Stomach (tissue), 8 donors: ENCODE measurements at regions not wholly inside any gene's neighbourhood (a gene's known extent, or its start where the extent isn't known, plus 50 kb on each side); places are given as distances from the start of the nearest gene placed in this dataset.
A peak's percentile ranks its signal among the peaks of the same experiment; 100 is the strongest.

Experiments used
- DNase-seq, 2 donors: peaks; one replicate each; pipeline versions ENCODE4 v3.0.0 to v3.0.0-alpha.2; 2013 to 2019
- H3K27ac ChIP-seq, 5 donors: fragments of 200-600 bp in 4 of 5; sonication (generic) in 4 of 5; one replicate each; pipeline ENCODE4 v1.5.1; 2013 to 2019; ENCODE audit warnings: mild to moderate bottlenecking in 1 of 5, moderate library complexity in 1 of 5
- H3K27me3 ChIP-seq, 3 donors: fragments of 200-600 bp; sonication (generic); one replicate each; pipeline ENCODE4 v1.5.1; 2017 to 2019; ENCODE audit warnings: mixed run types in 1 of 3
- H3K36me3 ChIP-seq, 4 donors: fragments of 200-600 bp; sonication (generic); 1 replicate in 3 of 4; 2 replicates in 1 of 4; pipeline ENCODE4 v1.5.1; 2016 to 2019
- H3K4me1 ChIP-seq, 4 donors: fragments of 200-600 bp; sonication (generic); one replicate each; pipeline ENCODE4 v1.5.1; 2016 to 2019
- H3K4me3 ChIP-seq, 4 donors: fragments of 200-600 bp; sonication (generic) in 3 of 4; one replicate each; pipeline ENCODE4 v1.5.1; 2016 to 2019; ENCODE audit warnings: mild to moderate bottlenecking in 1 of 4
- H3K9me3 ChIP-seq, 4 donors: fragments of 200-600 bp; sonication (generic); one replicate each; pipeline ENCODE4 v1.5.1; 2016 to 2019
- CTCF ChIP-seq, 7 experiments: fragments of 450-650 bp in 4 of 7; fragments of 200-600 bp in 3 of 7; sonication (generic) in 3 of 7; IDR thresholded peaks; one replicate each; pipeline ENCODE4 v1.5.1; 2016 to 2019; ENCODE audit warnings: antibody characterized with exemption in 7 of 7, control low read depth in 2 of 7, mild to moderate bottlenecking in 1 of 7
- EP300 ChIP-seq: sonication (generic); formaldehyde crosslinking; IDR thresholded peaks from one replicate; pipeline ENCODE4 v1.6.1; 2017; ENCODE audit warnings: antibody characterized with exemption
- POLR2A ChIP-seq, 4 donors: fragments of 450-650 bp; IDR thresholded peaks; one replicate each; pipeline ENCODE4 v1.6.1; 2016; ENCODE audit warnings: antibody characterized with exemption in 4 of 4, control low read depth in 2 of 4, mild to moderate bottlenecking in 1 of 4, moderate library complexity in 1 of 4
- POLR2AphosphoS5 ChIP-seq, 3 donors: sonication (generic); formaldehyde crosslinking; IDR thresholded peaks; one replicate each; pipeline ENCODE4 v1.6.1; 2016; ENCODE audit warnings: antibody characterized with exemption in 3 of 3
- WGBS, 5 donors: extraction: QIAGEN DNeasy Blood & Tissue Kit in 3 of 5; methylation state at CpG; one replicate each; pipeline versions ENCODE4 v1.1.5 to v1.1.7; 2013 to 2018; 5-methylcytosine and 5-hydroxymethylcytosine counted together
- intact Hi-C: fragments of 100-400 bp; cut with DNase I; formaldehyde crosslinking; loops from one replicate; pipeline ENCODE4 v1.15.1; 2023; ENCODE audit warnings: low total_unique reads
- donor health status: healthy with polysubstance abuse.
- donor health status: Bipolar disorder and iron deficiency.
- donor health status: healthy.

- Histone ChIP-seq H3K36me3 (no peaks in the 10 kb centered on the region), H3K27me3 (no peaks in the 10 kb centered on the region), H3K4me3 (no peak overlapping the region), H3K9me3 (no peaks in the 10 kb centered on the region), H3K4me1 (peaks cover 29 to 51% (median 32%) of the 10 kb centered on the region in 4 donors), H3K27ac (no peak overlapping the region)
- intact Hi-C loops = no loop called here
- TF ChIP-seq POLR2A (IDR thresholded peaks at IDR 0.05) (no peak), CTCF (IDR thresholded peaks at IDR 0.05) (no peak), POLR2AphosphoS5 (IDR thresholded peaks at IDR 0.05) (no peak), EP300 (no peak)
- peak in 1 of 2 donors; percentile 28 for DNase-seq
- WGBS, 5 donors = 75 to 88% (median 83%) methylated on average over 11 to 12 of the region's 12 CpGs
Measured at GRCh38 chr15:31261266-31262142, 65.1 kb upstream of the KLF13 start.

GRCh38 chr15:31262143-31262530 is 64.5 kb upstream of the KLF13 start:
- Histone ChIP-seq H3K4me1 (peaks cover 29 to 57% (median 38%) of the 10 kb centered on the region in 4 donors), H3K27me3 (no peaks in the 10 kb centered on the region), H3K36me3 (no peaks in the 10 kb centered on the region), H3K4me3 (no peak overlapping the region), H3K27ac (peak overlapping the region in 2 of 5 donors; percentile 89 to 94), H3K9me3 (no peaks in the 10 kb centered on the region)
- WGBS, 5 donors = 79 to 95% (median 89%) methylated on average over 4 of the region's 4 CpGs
- intact Hi-C loops = no loop called here
- DNase-seq = peak in 1 of 2 donors; percentile 10
- TF ChIP-seq POLR2A (IDR thresholded peaks at IDR 0.05) (no peak), CTCF (IDR thresholded peaks at IDR 0.05) (no peak)

GRCh38 chr15:31262901-31263671 is 63.5 kb upstream of the KLF13 start:
- Histone ChIP-seq H3K27me3 (no peaks in the 10 kb centered on the region), H3K4me1 (peaks cover 29 to 67% (median 47%) of the 10 kb centered on the region in 4 donors), H3K27ac (peak overlapping the region in 4 of 5 donors; percentile 73 to 94 (median 84)), H3K36me3 (no peaks in the 10 kb centered on the region), H3K9me3 (no peaks in the 10 kb centered on the region), H3K4me3 (no peak overlapping the region)
- peak in 1 of 2 donors; percentile 30 for DNase-seq
- WGBS, 5 donors = 75 to 87% (median 78%) methylated on average over 11 to 12 of the region's 12 CpGs
- intact Hi-C loops = no loop called here
- TF ChIP-seq EP300 (no peak), POLR2AphosphoS5 (IDR thresholded peaks at IDR 0.05) (peak in 2 of 3 donors; percentile 16 to 18)

GRCh38 chr15:31263751-31264558 is 62.7 kb upstream of the KLF13 start:
- H3K27ac ChIP-seq = peak overlapping the region; percentile 73 to 94 (median 78)

More at GRCh38 chr15:31263751-31264558, 62.7 kb upstream of the KLF13 start:
- Histone ChIP-seq H3K4me3 (no peak overlapping the region), H3K4me1 (peaks cover 29 to 70% (median 49%) of the 10 kb centered on the region in 4 donors), H3K9me3 (no peaks in the 10 kb centered on the region), H3K36me3 (no peaks in the 10 kb centered on the region), H3K27me3 (no peaks in the 10 kb centered on the region)
- intact Hi-C loops = no loop called here
- DNase-seq = peak; percentile 85 to 89
- TF ChIP-seq POLR2AphosphoS5 (IDR thresholded peaks at IDR 0.05) (peak in 2 of 3 donors; percentile 60 to 66), POLR2A (IDR thresholded peaks at IDR 0.05) (no peak)
- 29 to 44% (median 35%) methylated on average over 22 to 24 of the region's 24 CpGs for WGBS, 5 donors
